HG03159 (cell line): ENCODE measurements at regions not wholly inside any gene's neighbourhood (a gene's known extent, or its start where the extent isn't known, plus 50 kb on each side); places are given as distances from the start of the nearest gene placed in this dataset.

ENCODE experiments used
- ATAC-seq: cut with Tn5 transposase; IDR thresholded peaks from one replicate; pipeline ENCODE4 v1.9.1; 2021; ENCODE audit warnings: mild to moderate bottlenecking, moderate library complexity; ENCODE audit not compliant: unreplicated experiment

DNA sequence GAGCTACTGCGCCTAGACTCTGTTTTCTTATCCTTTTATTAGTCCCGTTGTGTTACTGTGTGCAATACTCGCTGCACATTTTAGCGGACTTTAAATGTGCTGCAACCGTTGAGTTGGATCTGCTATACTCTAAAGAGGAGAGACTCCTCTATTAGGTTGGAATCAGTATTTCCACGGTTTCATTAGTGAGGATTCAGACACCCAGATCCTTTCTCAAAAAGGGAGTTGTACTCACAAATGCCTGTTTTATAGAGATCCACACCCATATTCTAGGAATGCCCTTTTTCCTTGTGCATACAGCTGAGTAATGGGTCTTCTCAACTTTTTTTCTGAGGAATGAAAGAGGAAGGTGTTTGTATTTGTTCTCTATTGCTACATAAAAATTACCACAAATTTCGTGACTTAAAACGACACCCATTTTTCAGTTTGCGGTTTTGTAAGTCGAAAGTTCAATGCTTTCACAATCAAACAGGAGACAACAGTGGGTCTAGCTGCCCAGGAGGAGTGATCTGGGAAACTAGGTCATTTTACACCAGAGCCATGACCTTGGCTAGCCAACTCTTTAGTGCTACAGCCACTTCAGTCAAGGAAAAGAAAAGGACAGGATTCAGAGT lies 52.8 kb upstream of the SLC44A1 start:
- no peak for ATAC-seq

DNA sequence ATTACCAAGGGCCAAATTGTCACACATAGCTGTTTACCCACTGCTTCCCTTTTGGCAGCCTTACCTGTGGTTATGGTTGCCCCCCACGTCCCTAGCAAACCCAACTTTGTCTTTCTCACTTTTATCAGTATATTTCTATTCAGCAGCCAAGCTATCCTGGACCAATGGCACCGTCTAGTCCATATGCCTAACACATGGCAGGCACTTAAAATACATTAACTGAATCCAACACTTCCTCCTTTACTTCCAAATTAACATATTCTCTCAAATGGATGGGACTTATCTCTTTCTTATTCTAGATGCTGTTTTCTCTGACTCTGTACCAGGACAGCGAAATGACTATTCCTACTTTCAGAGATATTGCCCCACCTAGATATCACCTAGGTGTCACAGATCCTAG lies 50.9 kb upstream of the SLC44A1 start:
- no peak for ATAC-seq

DNA sequence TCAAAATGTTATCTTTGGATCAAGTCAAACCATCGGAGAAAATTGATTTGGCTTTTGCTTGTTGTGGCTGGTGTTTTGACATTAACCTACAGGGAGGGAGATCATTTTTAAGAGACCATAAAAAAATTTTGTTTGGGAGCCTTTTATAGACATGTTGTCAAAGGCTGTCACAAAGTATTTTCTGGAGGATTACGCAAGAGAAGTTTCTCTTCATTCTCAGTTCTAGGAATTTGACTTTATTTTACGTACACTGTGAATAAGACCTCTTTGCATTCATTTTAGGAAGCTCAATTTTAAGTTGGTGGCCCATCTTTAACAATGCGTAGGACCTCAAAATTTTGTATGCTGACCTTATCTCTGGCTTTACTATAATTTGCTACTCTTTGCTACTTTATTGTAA lies 50.2 kb upstream of the SLC44A1 start:
- ATAC-seq, result no peak
